Medulla oblongata (tissue), 1 donor: ENCODE measurements at regions not wholly inside any gene's neighbourhood (a gene's known extent, or its start where the extent isn't known, plus 50 kb on each side); places are given as distances from the start of the nearest gene placed in this dataset.
"Not testable (repeated sequence)": the region's sequence is repeated elsewhere in the genome, so short reads cannot be mapped to it uniquely, and the experiment has no call there.

Experiments
- DNase-seq: peaks from one replicate; pipeline ENCODE4 v3.0.0-alpha.2; 2015; ENCODE audit errors: extremely low spot score

- DNase-seq, result no peak
Observed at GRCh38 chr13:50156561-50157127, 141.4 kb downstream of the KCNRG start.

- DNase-seq, result no peak
Observed at GRCh38 chr13:50158385-50159165, 143.3 kb downstream of the KCNRG start.

GRCh38 chr13:50159607-50160006 is 144.4 kb downstream of the KCNRG start:
- no peak for DNase-seq

- no peak for DNase-seq
Observed at GRCh38 chr13:50161052-50161451, 145.8 kb downstream of the KCNRG start.

GRCh38 chr13:50162001-50162400 is 146.8 kb downstream of the KCNRG start:
- no peak for DNase-seq

- DNase-seq, result no peak
Observed at GRCh38 chr13:50162567-50162966, 147.3 kb downstream of the KCNRG start.

GRCh38 chr13:50167224-50167947 is 152.1 kb downstream of the KCNRG start:
- DNase-seq, result no peak

GRCh38 chr13:50167967-50168366 is 152.7 kb downstream of the KCNRG start:
- DNase-seq, result no peak

- DNase-seq, result no peak
Observed at GRCh38 chr13:50168786-50169185, 153.5 kb downstream of the KCNRG start.

GRCh38 chr13:50170447-50171037 is 155.3 kb downstream of the KCNRG start:
- no peak for DNase-seq

- no peak for DNase-seq
Observed at GRCh38 chr13:50171590-50172282, 156.5 kb downstream of the KCNRG start.

GRCh38 chr13:50173045-50173444 is 157.8 kb downstream of the KCNRG start:
- DNase-seq, result not testable (repeated sequence)

GRCh38 chr13:50174630-50175029 is 159.4 kb downstream of the KCNRG start:
- DNase-seq, result no peak

- no peak for DNase-seq
Observed at GRCh38 chr13:50179977-50180376, 164.7 kb downstream of the KCNRG start.

GRCh38 chr13:50185769-50186763 is 170.8 kb downstream of the KCNRG start:
- DNase-seq, result not testable (repeated sequence)

- DNase-seq, result no peak
Observed at GRCh38 chr13:50187352-50188029, 172.2 kb downstream of the KCNRG start.

GRCh38 chr13:50188696-50189095 is 173.5 kb downstream of the KCNRG start:
- DNase-seq, result no peak

- DNase-seq, result no peak
Observed at GRCh38 chr13:50189450-50189849, 174.2 kb downstream of the KCNRG start.

GRCh38 chr13:50191004-50191403 is 175.8 kb downstream of the KCNRG start:
- DNase-seq, result no peak

- DNase-seq, result no peak
Observed at GRCh38 chr13:50192272-50192813, 177.1 kb downstream of the KCNRG start.
